ENCODE measurements at regions not wholly inside any gene's neighbourhood (a gene's known extent, or its start where the extent isn't known, plus 50 kb on each side); places are given as distances from the start of the nearest gene placed in this dataset.

GRCh38 chr13:88085036-88085435 lies 413.9 kb downstream of the SLITRK5 start:
- H3K27ac ChIP-seq: no peak overlapping the region
- no peak overlapping the region for H3K4me2 ChIP-seq (ENCODE audit: low read length)
- H3K9ac ChIP-seq: no peak overlapping the region
- no peak for TF ChIP-seq CTCF (IDR thresholded peaks at IDR 0.05)
- no peaks in the 10 kb centered on the region for H3K27me3 ChIP-seq (ENCODE audit: control insufficient read depth, insufficient read depth, low read length)
- H3K79me2 ChIP-seq: no peaks in the 10 kb centered on the region
- no peak overlapping the region for H3K4me3 ChIP-seq (ENCODE audit: low read depth, low read length)
- H3K36me3 ChIP-seq (ENCODE audit: control insufficient read depth, insufficient read depth, low read length): no peaks in the 10 kb centered on the region
- H3K9me3 ChIP-seq (ENCODE audit: control insufficient read depth, low read length): no peaks in the 10 kb centered on the region
- H2AFZ ChIP-seq: no peak overlapping the region
- H3K4me1 ChIP-seq: no peaks in the 10 kb centered on the region

GRCh38 chr13:88086577-88086976 lies 415.4 kb downstream of the SLITRK5 start:
- Histone ChIP-seq H3K79me2 (no peaks in the 10 kb centered on the region), H3K9ac (no peak overlapping the region), H2AFZ (no peak overlapping the region), H3K4me3 (ENCODE audit: low read depth, low read length) (no peak overlapping the region), H3K9me3 (ENCODE audit: control insufficient read depth, low read length) (no peaks in the 10 kb centered on the region), H3K4me2 (ENCODE audit: low read length) (no peak overlapping the region), H3K27me3 (ENCODE audit: control insufficient read depth, insufficient read depth, low read length) (no peaks in the 10 kb centered on the region), H3K27ac (no peak overlapping the region), H3K36me3 (ENCODE audit: control insufficient read depth, insufficient read depth, low read length) (no peaks in the 10 kb centered on the region), H3K4me1 (no peaks in the 10 kb centered on the region)
- TF ChIP-seq CTCF (IDR thresholded peaks at IDR 0.05): no peak

- no peak overlapping the region for H3K9ac ChIP-seq
- no peaks in the 10 kb centered on the region for H3K79me2 ChIP-seq
- no peaks in the 10 kb centered on the region for H3K36me3 ChIP-seq (ENCODE audit: control insufficient read depth, insufficient read depth, low read length)
- no peak overlapping the region for H2AFZ ChIP-seq
- no peaks in the 10 kb centered on the region for H3K4me1 ChIP-seq
- no peaks in the 10 kb centered on the region for H3K27me3 ChIP-seq (ENCODE audit: control insufficient read depth, insufficient read depth, low read length)
- no peaks in the 10 kb centered on the region for H3K9me3 ChIP-seq (ENCODE audit: control insufficient read depth, low read length)
- no peak for TF ChIP-seq CTCF (IDR thresholded peaks at IDR 0.05)
- H3K4me3 ChIP-seq (ENCODE audit: low read depth, low read length): no peak overlapping the region
- H3K4me2 ChIP-seq (ENCODE audit: low read length): no peak overlapping the region
- H3K27ac ChIP-seq: no peak overlapping the region
Measured at GRCh38 chr13:88097541-88097940, 426.4 kb downstream of the SLITRK5 start.

- H3K4me2 ChIP-seq (ENCODE audit: low read length): no peak overlapping the region
- no peak overlapping the region for H2AFZ ChIP-seq
Measured at GRCh38 chr13:88103824-88104223, 432.7 kb downstream of the SLITRK5 start.

More at GRCh38 chr13:88103824-88104223, 432.7 kb downstream of the SLITRK5 start:
- Histone ChIP-seq H3K4me3 (ENCODE audit: low read depth, low read length) (no peak overlapping the region), H3K27me3 (ENCODE audit: control insufficient read depth, insufficient read depth, low read length) (no peaks in the 10 kb centered on the region), H3K9ac (no peak overlapping the region), H3K79me2 (no peaks in the 10 kb centered on the region), H3K4me1 (no peaks in the 10 kb centered on the region), H3K27ac (no peak overlapping the region), H3K9me3 (ENCODE audit: control insufficient read depth, low read length) (no peaks in the 10 kb centered on the region), H3K36me3 (ENCODE audit: control insufficient read depth, insufficient read depth, low read length) (no peaks in the 10 kb centered on the region)
- TF ChIP-seq CTCF (IDR thresholded peaks at IDR 0.05): no peak

All from parathyroid adenoma (tissue), 2 donors.